GM23338 (cell line): ENCODE measurements at regions not wholly inside any gene's neighbourhood (a gene's known extent, or its start where the extent isn't known, plus 50 kb on each side); places are given as distances from the start of the nearest gene placed in this dataset.
"Not testable (repeated sequence)": the region's sequence is repeated elsewhere in the genome, so short reads cannot be mapped to it uniquely, and the experiment has no call there.

Experiments
- ATAC-seq: fragments of 200-7000 bp; cut with Tn5 transposase; 3 replicates; pipeline ENCODE4 v1.9.1; 2020
- DNase-seq: peaks from one replicate; pipeline ENCODE4 v3.0.0-alpha.2; 2015; ENCODE audit warnings: low spot score
- H2AFZ ChIP-seq: fragments of 200-600 bp; sonication (generic); 2 replicates; pipeline ENCODE4 v1.8.0; 2016; ENCODE audit warnings: antibody characterized with exemption, mild to moderate bottlenecking, moderate library complexity
- H3F3A ChIP-seq: fragments of 200-600 bp; sonication (generic); replicated peaks from 2 replicates; pipeline ENCODE4 v1.8.0; 2017; ENCODE audit warnings: antibody characterized with exemption, mixed run types, low read depth
- H3K27ac ChIP-seq: fragments of 200-600 bp; sonication (generic); 2 replicates; pipeline ENCODE4 v1.6.1; 2016; ENCODE audit warnings: low read depth
- H3K27me3 ChIP-seq: fragments of 200-600 bp; sonication (generic); 2 replicates; pipeline ENCODE4 v1.8.0; 2016; ENCODE audit warnings: mild to moderate bottlenecking, mixed run types, moderate library complexity; ENCODE audit not compliant: insufficient read depth
- H3K36me3 ChIP-seq: fragments of 200-600 bp; sonication (generic); 2 replicates; pipeline ENCODE4 v1.8.0; 2016; ENCODE audit warnings: mild to moderate bottlenecking; ENCODE audit not compliant: insufficient read depth
- H3K4me1 ChIP-seq: fragments of 200-600 bp; sonication (generic); 2 replicates; pipeline ENCODE4 v1.8.0; 2016; ENCODE audit warnings: mild to moderate bottlenecking, moderate library complexity; ENCODE audit not compliant: insufficient read depth
- H3K4me2 ChIP-seq: fragments of 200-600 bp; sonication (generic); 2 replicates; pipeline ENCODE4 v1.7.1; 2017; ENCODE audit warnings: mixed run types
- H3K4me3 ChIP-seq: fragments of 200-600 bp; sonication (generic); 2 replicates; pipeline ENCODE4 v1.6.1; 2016; ENCODE audit warnings: mixed run types
- H3K79me2 ChIP-seq: fragments of 200-600 bp; sonication (generic); replicated peaks from 2 replicates; pipeline ENCODE4 v1.8.0; 2017; ENCODE audit warnings: mild to moderate bottlenecking; ENCODE audit not compliant: insufficient read depth
- H3K9me2 ChIP-seq: fragments of 200-600 bp; sonication (generic); 2 replicates; pipeline ENCODE4 v1.8.0; 2017; ENCODE audit not compliant: insufficient read depth
- H4K20me1 ChIP-seq: fragments of 200-600 bp; sonication (generic); replicated peaks from 2 replicates; pipeline ENCODE4 v1.8.0; 2017; ENCODE audit warnings: mild to moderate bottlenecking; ENCODE audit not compliant: insufficient read depth
- H3K27ac Mint-ChIP-seq: 2 replicates; pipeline ENCODE4 v1.8.0; 2020; ENCODE audit warnings: inconsistent platforms, mild to moderate bottlenecking, moderate library complexity, mixed read lengths
- H3K27me3 Mint-ChIP-seq: 3 replicates; pipeline ENCODE4 v1.8.0; 2022; ENCODE audit warnings: low read depth, mild to moderate bottlenecking, moderate library complexity, mixed read lengths, inconsistent platforms; ENCODE audit not compliant: insufficient read depth, poor library complexity
- H3K36me3 Mint-ChIP-seq: 3 replicates; pipeline ENCODE4 v1.8.0; 2021; ENCODE audit warnings: low read depth, mild to moderate bottlenecking, inconsistent platforms, moderate library complexity, mixed read lengths
- H3K4me1 Mint-ChIP-seq: 3 replicates; pipeline ENCODE4 v1.8.0; 2020; ENCODE audit warnings: mild to moderate bottlenecking, inconsistent platforms, mixed read lengths
- H3K4me3 Mint-ChIP-seq: 3 replicates; pipeline ENCODE4 v1.8.0; 2021; ENCODE audit warnings: moderate library complexity, mild to moderate bottlenecking, inconsistent platforms, mixed read lengths
- H3K9me3 Mint-ChIP-seq: 3 replicates; pipeline ENCODE4 v1.8.0; 2020; ENCODE audit warnings: moderate library complexity, mild to moderate bottlenecking, inconsistent platforms, mixed read lengths
- REST ChIP-seq: IDR thresholded peaks from one replicate; pipeline ENCODE4 v1.6.1; 2018; ENCODE audit warnings: antibody characterized with exemption; ENCODE audit not compliant: unreplicated experiment
- STAT1 ChIP-seq: IDR thresholded peaks from one replicate; pipeline ENCODE4 v1.6.1; 2016; ENCODE audit warnings: antibody characterized with exemption; ENCODE audit not compliant: unreplicated experiment
- ZNF114 ChIP-seq: fragments of 250-450 bp; sonication (Bioruptor Pico); IDR thresholded peaks from 2 replicates; pipeline ENCODE4 v1.5.0; 2020; ENCODE audit warnings: mild to moderate bottlenecking, moderate library complexity
- TF ChIP-seq, protein P1 (sequence below): fragments of 250-450 bp; sonication (Bioruptor Pico); IDR thresholded peaks from 2 replicates; pipeline ENCODE4 v1.5.0; 2020; ENCODE audit warnings: mild to moderate bottlenecking, moderate library complexity

- no peak for TF ChIP-seq REST
Observed at GRCh38 chr9:71268871-71269635, 147.6 kb upstream of the TRPM3 start (continued).

DNA sequence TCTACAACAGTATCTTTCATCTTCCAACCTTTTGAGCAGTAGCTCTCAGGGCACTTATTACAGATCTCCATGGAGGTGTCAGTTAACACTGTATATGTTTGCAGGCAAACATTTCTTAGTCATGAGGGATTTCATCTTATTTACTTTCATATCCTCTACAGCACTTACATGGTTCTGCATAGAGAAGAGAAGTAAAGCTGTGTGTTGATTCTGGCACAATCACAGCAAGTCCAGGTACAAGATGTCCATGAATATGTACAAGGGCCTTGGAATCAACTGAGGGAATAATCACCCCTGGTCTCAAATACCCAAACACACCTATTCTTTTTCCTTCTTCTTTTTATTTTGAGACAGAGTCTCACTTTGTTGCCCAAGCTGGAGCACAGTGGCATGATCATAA, 142.0 kb upstream of the TRPM3 start:
- Mint-ChIP-seq H3K27me3 (peaks cover 3% of the 10 kb centered on the region), H3K4me3 (no peak overlapping the region), H3K27ac (no peak overlapping the region), H3K9me3 (peaks cover 30% of the 10 kb centered on the region), H3K36me3 (peaks cover 24% of the 10 kb centered on the region), H3K4me1 (no peaks in the 10 kb centered on the region)
- TF ChIP-seq STAT1, result no peak
- no peak for TF ChIP-seq ZNF114
- Histone ChIP-seq H3K27ac (no peak overlapping the region), H3K9me2 (no peaks in the 10 kb centered on the region), H3K36me3 (no peaks in the 10 kb centered on the region), H4K20me1 (no peaks in the 10 kb centered on the region), H3K4me3 (no peak overlapping the region), H3F3A (no peaks in the 10 kb centered on the region), H3K27me3 (no peaks in the 10 kb centered on the region), H3K4me1 (no peaks in the 10 kb centered on the region), H2AFZ (no peak overlapping the region), H3K79me2 (no peaks in the 10 kb centered on the region), H3K4me2 (no peak overlapping the region)
- ATAC-seq, result no peak
- no peak for DNase-seq

DNA sequence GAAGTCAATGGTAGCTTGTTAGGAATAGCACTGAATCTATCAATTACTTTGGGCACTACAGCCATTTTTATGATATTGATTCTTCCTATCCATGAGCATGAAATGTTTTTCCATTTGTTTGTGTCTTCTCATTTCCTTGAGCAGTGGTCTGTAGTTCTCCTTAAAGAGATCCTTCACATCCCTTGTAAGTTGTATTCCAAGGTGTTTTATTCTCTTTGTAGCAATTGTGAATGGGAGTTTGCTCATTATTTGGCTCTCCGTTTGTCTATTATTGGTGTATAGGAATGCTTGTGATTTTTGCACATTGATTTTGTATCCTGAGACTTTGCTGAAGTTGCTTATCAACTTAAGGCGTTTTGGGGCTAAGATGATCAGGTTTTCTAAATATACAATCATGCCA, 139.0 kb upstream of the TRPM3 start:
- not testable (repeated sequence) for H3K4me2 ChIP-seq, H3K9me2 ChIP-seq, H3K36me3 ChIP-seq, H3K4me1 Mint-ChIP-seq, H3K27ac ChIP-seq, H2AFZ ChIP-seq, H3K4me1 ChIP-seq, H3K79me2 ChIP-seq, H4K20me1 ChIP-seq, ATAC-seq, DNase-seq, H3K4me3 Mint-ChIP-seq, H3F3A ChIP-seq, H3K27ac Mint-ChIP-seq, H3K27me3 Mint-ChIP-seq, H3K27me3 ChIP-seq, H3K4me3 ChIP-seq
- Mint-ChIP-seq H3K36me3 (peaks cover 24% of the 10 kb centered on the region), H3K9me3 (peaks cover 30% of the 10 kb centered on the region)

DNA sequence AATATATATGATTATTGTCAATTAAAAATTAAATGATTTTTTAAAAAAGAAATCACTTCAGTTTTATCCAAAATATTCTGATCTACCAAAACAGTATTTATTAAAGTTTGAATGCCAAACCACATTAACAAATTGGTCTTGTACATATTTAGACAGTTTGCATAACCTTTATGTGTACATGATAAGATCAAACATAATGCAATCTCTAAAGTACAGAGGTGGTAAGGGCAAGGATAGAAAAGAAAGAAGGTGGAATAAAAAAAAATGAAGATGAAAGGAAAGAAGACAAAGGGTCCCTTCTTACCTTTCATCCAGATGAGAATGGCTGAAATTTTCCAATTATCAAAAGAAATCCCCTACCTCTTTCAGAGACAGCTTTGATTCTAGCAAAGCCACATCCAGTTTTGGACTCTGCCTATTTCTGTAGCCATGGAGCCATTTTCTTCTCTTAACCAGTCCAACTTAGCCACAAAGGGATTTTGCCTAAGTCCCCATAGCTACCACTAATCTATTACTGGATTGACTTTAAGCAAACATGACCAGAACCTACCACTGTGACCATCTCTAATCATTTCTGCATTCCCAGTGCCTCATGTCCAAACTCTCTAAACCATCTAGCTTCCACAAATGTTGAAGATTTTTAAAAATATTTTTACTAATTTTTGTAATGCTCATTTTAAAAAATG, 133.3 kb upstream of the TRPM3 start:
- Histone ChIP-seq H3K27ac (no peak overlapping the region), H4K20me1 (no peaks in the 10 kb centered on the region), H2AFZ (no peak overlapping the region), H3K27me3 (no peaks in the 10 kb centered on the region), H3K4me3 (no peak overlapping the region), H3K4me2 (no peak overlapping the region), H3K79me2 (no peaks in the 10 kb centered on the region), H3K4me1 (peaks cover 11% of the 10 kb centered on the region), H3K9me2 (no peaks in the 10 kb centered on the region), H3K36me3 (no peaks in the 10 kb centered on the region), H3F3A (no peaks in the 10 kb centered on the region)
- Mint-ChIP-seq H3K27ac (no peak overlapping the region), H3K4me3 (no peak overlapping the region), H3K36me3 (peaks cover 4% of the 10 kb centered on the region; the same call in 2 of the 3 replicates), H3K4me1 (peaks cover 12% of the 10 kb centered on the region), H3K9me3 (peaks cover 3% of the 10 kb centered on the region), H3K27me3 (no peaks in the 10 kb centered on the region)
- no peak for DNase-seq
- ATAC-seq, result no peak
- TF ChIP-seq, protein P1, sequence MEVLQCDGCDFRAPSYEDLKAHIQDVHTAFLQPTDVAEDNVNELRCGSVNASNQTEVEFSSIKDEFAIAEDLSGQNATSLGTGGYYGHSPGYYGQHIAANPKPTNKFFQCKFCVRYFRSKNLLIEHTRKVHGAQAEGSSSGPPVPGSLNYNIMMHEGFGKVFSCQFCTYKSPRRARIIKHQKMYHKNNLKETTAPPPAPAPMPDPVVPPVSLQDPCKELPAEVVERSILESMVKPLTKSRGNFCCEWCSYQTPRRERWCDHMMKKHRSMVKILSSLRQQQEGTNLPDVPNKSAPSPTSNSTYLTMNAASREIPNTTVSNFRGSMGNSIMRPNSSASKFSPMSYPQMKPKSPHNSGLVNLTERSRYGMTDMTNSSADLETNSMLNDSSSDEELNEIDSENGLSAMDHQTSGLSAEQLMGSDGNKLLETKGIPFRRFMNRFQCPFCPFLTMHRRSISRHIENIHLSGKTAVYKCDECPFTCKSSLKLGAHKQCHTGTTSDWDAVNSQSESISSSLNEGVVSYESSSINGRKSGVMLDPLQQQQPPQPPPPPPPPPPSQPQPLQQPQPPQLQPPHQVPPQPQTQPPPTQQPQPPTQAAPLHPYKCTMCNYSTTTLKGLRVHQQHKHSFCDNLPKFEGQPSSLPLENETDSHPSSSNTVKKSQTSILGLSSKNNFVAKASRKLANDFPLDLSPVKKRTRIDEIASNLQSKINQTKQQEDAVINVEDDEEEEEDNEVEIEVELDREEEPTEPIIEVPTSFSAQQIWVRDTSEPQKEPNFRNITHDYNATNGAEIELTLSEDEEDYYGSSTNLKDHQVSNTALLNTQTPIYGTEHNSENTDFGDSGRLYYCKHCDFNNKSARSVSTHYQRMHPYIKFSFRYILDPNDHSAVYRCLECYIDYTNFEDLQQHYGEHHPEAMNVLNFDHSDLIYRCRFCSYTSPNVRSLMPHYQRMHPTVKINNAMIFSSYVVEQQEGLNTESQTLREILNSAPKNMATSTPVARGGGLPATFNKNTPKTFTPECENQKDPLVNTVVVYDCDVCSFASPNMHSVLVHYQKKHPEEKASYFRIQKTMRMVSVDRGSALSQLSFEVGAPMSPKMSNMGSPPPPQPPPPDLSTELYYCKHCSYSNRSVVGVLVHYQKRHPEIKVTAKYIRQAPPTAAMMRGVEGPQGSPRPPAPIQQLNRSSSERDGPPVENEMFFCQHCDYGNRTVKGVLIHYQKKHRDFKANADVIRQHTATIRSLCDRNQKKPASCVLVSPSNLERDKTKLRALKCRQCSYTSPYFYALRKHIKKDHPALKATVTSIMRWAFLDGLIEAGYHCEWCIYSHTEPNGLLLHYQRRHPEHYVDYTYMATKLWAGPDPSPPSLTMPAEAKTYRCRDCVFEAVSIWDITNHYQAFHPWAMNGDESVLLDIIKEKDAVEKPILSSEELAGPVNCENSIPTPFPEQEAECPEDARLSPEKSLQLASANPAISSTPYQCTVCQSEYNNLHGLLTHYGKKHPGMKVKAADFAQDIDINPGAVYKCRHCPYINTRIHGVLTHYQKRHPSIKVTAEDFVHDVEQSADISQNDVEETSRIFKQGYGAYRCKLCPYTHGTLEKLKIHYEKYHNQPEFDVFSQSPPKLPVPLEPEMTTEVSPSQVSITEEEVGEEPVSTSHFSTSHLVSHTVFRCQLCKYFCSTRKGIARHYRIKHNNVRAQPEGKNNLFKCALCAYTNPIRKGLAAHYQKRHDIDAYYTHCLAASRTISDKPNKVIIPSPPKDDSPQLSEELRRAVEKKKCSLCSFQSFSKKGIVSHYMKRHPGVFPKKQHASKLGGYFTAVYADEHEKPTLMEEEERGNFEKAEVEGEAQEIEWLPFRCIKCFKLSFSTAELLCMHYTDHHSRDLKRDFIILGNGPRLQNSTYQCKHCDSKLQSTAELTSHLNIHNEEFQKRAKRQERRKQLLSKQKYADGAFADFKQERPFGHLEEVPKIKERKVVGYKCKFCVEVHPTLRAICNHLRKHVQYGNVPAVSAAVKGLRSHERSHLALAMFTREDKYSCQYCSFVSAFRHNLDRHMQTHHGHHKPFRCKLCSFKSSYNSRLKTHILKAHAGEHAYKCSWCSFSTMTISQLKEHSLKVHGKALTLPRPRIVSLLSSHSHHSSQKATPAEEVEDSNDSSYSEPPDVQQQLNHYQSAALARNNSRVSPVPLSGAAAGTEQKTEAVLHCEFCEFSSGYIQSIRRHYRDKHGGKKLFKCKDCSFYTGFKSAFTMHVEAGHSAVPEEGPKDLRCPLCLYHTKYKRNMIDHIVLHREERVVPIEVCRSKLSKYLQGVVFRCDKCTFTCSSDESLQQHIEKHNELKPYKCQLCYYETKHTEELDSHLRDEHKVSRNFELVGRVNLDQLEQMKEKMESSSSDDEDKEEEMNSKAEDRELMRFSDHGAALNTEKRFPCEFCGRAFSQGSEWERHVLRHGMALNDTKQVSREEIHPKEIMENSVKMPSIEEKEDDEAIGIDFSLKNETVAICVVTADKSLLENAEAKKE (CRISPR knock-in tag), result no peak
